ENCODE measurements at regions not wholly inside any gene's neighbourhood (a gene's known extent, or its start where the extent isn't known, plus 50 kb on each side); places are given as distances from the start of the nearest gene placed in this dataset.
"Not testable (repeated sequence)": the region's sequence is repeated elsewhere in the genome, so short reads cannot be mapped to it uniquely, and the experiment has no call there.

DNA sequence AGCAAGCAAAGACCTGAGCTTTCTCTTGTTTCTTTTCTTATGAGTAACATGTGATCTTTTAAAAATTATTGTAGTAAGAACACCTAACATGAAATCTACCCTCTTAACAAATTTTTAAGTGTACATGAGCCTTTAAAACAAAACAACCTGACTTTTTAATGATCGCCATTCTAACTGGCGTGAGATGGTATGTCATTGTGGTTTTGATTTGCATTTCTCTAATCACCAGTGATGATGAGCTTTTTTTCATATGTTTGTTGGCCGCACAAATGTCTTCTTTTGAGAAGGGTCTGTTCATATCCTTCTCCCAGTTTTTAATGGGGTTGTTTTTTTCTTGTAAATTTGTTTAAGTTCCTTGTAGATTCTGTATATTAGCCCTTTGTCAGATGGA, 73.7 kb upstream of the BMP2 start:
- TF ChIP-seq, protein P1, sequence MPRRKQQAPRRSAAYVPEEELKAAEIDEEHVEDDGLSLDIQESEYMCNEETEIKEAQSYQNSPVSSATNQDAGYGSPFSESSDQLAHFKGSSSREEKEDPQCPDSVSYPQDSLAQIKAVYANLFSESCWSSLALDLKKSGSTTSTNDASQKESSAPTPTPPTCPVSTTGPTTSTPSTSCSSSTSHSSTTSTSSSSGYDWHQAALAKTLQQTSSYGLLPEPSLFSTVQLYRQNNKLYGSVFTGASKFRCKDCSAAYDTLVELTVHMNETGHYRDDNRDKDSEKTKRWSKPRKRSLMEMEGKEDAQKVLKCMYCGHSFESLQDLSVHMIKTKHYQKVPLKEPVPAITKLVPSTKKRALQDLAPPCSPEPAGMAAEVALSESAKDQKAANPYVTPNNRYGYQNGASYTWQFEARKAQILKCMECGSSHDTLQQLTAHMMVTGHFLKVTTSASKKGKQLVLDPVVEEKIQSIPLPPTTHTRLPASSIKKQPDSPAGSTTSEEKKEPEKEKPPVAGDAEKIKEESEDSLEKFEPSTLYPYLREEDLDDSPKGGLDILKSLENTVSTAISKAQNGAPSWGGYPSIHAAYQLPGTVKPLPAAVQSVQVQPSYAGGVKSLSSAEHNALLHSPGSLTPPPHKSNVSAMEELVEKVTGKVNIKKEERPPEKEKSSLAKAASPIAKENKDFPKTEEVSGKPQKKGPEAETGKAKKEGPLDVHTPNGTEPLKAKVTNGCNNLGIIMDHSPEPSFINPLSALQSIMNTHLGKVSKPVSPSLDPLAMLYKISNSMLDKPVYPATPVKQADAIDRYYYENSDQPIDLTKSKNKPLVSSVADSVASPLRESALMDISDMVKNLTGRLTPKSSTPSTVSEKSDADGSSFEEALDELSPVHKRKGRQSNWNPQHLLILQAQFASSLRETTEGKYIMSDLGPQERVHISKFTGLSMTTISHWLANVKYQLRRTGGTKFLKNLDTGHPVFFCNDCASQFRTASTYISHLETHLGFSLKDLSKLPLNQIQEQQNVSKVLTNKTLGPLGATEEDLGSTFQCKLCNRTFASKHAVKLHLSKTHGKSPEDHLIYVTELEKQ (tag by site-specific recombination; IDR thresholded peaks at IDR 0.05; ENCODE audit: borderline replicate concordance), result not testable (repeated sequence)
- not testable (repeated sequence) for TF ChIP-seq ZEB2 (tag by site-specific recombination; IDR thresholded peaks at IDR 0.05); BCL11A (tag by site-specific recombination; IDR thresholded peaks at IDR 0.05; ENCODE audit: low read depth); ZFP3 (tag by site-specific recombination; IDR thresholded peaks at IDR 0.05; ENCODE audit: low read depth); ZNF664 (tag by site-specific recombination; IDR thresholded peaks at IDR 0.05); ZNF600 (tag by site-specific recombination; IDR thresholded peaks at IDR 0.05); PRDM10 (tag by site-specific recombination; IDR thresholded peaks at IDR 0.05)
- TF ChIP-seq, protein P2, sequence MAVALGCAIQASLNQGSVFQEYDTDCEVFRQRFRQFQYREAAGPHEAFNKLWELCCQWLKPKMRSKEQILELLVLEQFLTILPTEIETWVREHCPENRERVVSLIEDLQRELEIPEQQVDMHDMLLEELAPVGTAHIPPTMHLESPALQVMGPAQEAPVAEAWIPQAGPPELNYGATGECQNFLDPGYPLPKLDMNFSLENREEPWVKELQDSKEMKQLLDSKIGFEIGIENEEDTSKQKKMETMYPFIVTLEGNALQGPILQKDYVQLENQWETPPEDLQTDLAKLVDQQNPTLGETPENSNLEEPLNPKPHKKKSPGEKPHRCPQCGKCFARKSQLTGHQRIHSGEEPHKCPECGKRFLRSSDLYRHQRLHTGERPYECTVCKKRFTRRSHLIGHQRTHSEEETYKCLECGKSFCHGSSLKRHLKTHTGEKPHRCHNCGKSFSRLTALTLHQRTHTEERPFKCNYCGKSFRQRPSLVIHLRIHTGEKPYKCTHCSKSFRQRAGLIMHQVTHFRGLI (tag by site-specific recombination; IDR thresholded peaks at IDR 0.05), result not testable (repeated sequence)
- TF ChIP-seq, protein P3, sequence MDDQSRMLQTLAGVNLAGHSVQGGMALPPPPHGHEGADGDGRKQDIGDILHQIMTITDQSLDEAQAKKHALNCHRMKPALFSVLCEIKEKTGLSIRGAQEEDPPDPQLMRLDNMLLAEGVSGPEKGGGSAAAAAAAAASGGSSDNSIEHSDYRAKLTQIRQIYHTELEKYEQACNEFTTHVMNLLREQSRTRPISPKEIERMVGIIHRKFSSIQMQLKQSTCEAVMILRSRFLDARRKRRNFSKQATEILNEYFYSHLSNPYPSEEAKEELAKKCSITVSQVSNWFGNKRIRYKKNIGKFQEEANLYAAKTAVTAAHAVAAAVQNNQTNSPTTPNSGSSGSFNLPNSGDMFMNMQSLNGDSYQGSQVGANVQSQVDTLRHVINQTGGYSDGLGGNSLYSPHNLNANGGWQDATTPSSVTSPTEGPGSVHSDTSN (CRISPR knock-in tag; IDR thresholded peaks at IDR 0.05), result not testable (repeated sequence)
- TF ChIP-seq, protein P4, sequence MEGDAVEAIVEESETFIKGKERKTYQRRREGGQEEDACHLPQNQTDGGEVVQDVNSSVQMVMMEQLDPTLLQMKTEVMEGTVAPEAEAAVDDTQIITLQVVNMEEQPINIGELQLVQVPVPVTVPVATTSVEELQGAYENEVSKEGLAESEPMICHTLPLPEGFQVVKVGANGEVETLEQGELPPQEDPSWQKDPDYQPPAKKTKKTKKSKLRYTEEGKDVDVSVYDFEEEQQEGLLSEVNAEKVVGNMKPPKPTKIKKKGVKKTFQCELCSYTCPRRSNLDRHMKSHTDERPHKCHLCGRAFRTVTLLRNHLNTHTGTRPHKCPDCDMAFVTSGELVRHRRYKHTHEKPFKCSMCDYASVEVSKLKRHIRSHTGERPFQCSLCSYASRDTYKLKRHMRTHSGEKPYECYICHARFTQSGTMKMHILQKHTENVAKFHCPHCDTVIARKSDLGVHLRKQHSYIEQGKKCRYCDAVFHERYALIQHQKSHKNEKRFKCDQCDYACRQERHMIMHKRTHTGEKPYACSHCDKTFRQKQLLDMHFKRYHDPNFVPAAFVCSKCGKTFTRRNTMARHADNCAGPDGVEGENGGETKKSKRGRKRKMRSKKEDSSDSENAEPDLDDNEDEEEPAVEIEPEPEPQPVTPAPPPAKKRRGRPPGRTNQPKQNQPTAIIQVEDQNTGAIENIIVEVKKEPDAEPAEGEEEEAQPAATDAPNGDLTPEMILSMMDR (tag by site-specific recombination; IDR thresholded peaks at IDR 0.05), result not testable (repeated sequence)
